Type B pancreatic cell (in vitro differentiated cells): ENCODE measurements at regions not wholly inside any gene's neighbourhood (a gene's known extent, or its start where the extent isn't known, plus 50 kb on each side); places are given as distances from the start of the nearest gene placed in this dataset.

ENCODE experiments used
- DNase-seq: peaks from one replicate; pipeline ENCODE4 v3.0.0; 2021; ENCODE audit warnings: mixed read lengths; ENCODE audit not compliant: unreplicated experiment; ENCODE audit errors: extremely low spot score
- H3K27ac Mint-ChIP-seq: 2 replicates; pipeline ENCODE4 v1.8.0; 2021; ENCODE audit warnings: mild to moderate bottlenecking, mixed read lengths
- H3K27me3 Mint-ChIP-seq: 2 replicates; pipeline ENCODE4 v1.8.0; 2021; ENCODE audit warnings: mixed read lengths
- H3K36me3 Mint-ChIP-seq: 2 replicates; pipeline ENCODE4 v1.8.0; 2021; ENCODE audit warnings: mixed read lengths
- H3K4me1 Mint-ChIP-seq: one replicate; pipeline ENCODE4 v1.8.0; 2021; ENCODE audit warnings: mixed read lengths; ENCODE audit not compliant: unreplicated experiment
- H3K4me3 Mint-ChIP-seq: 2 replicates; pipeline ENCODE4 v1.8.0; 2021; ENCODE audit warnings: mild to moderate bottlenecking, mixed read lengths
- H3K9me3 Mint-ChIP-seq: 2 replicates; pipeline ENCODE4 v1.8.0; 2021; ENCODE audit warnings: mixed read lengths
- TF ChIP-seq, protein P1 (sequence below): fragments of 200-600 bp; sonication (generic); conservative IDR thresholded peaks from 2 replicates; pipeline ENCODE4 v1.5.0; 2021; ENCODE audit warnings: antibody characterized with exemption, mild to moderate bottlenecking

- H3K36me3 Mint-ChIP-seq, result no peaks in the 10 kb centered on the region
- H3K27ac Mint-ChIP-seq, result no peak overlapping the region
- H3K9me3 Mint-ChIP-seq, result no peaks in the 10 kb centered on the region
- DNase-seq, result no peak
- peaks cover 8% of the 10 kb centered on the region for H3K4me1 Mint-ChIP-seq
- no peak overlapping the region for H3K4me3 Mint-ChIP-seq
- TF ChIP-seq, protein P1, sequence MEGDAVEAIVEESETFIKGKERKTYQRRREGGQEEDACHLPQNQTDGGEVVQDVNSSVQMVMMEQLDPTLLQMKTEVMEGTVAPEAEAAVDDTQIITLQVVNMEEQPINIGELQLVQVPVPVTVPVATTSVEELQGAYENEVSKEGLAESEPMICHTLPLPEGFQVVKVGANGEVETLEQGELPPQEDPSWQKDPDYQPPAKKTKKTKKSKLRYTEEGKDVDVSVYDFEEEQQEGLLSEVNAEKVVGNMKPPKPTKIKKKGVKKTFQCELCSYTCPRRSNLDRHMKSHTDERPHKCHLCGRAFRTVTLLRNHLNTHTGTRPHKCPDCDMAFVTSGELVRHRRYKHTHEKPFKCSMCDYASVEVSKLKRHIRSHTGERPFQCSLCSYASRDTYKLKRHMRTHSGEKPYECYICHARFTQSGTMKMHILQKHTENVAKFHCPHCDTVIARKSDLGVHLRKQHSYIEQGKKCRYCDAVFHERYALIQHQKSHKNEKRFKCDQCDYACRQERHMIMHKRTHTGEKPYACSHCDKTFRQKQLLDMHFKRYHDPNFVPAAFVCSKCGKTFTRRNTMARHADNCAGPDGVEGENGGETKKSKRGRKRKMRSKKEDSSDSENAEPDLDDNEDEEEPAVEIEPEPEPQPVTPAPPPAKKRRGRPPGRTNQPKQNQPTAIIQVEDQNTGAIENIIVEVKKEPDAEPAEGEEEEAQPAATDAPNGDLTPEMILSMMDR, result no peak
- no peaks in the 10 kb centered on the region for H3K27me3 Mint-ChIP-seq
These were observed 1309.4 kb upstream of the SLC10A2 start for GRCh38 chr13:104375614-104376013.

DNA sequence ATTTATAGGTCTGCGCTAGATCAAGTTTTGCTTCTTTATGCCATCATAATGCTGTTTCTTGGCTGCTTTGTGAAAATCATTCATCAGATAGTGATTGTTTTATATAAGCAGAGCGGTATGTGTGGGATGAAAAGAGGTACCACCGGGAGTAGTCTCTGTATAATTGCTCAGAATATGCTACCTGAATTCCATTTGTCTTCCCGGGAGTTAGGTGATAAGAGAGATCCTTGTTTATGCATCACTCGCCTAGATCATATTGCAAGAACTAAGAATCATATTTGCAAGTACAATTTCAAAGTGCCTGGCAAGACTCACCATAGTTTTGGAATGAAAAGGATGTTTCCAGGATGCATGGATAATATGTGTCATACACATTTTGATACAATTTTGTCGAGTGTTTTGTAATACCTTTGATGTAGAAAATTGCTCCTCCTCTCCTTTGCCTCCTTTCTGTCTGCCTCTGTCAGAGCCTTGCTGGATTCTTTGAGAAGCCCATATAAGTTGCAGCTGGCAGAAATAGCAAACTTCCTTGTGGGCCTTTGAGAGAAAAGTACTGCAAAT is 1306.0 kb upstream of the SLC10A2 start:
- Mint-ChIP-seq H3K4me1 (peaks cover 8% of the 10 kb centered on the region), H3K27ac (no peak overlapping the region), H3K36me3 (no peaks in the 10 kb centered on the region), H3K27me3 (no peaks in the 10 kb centered on the region), H3K9me3 (no peaks in the 10 kb centered on the region), H3K4me3 (no peak overlapping the region)
- TF ChIP-seq, protein P1, result no peak
- no peak for DNase-seq

DNA sequence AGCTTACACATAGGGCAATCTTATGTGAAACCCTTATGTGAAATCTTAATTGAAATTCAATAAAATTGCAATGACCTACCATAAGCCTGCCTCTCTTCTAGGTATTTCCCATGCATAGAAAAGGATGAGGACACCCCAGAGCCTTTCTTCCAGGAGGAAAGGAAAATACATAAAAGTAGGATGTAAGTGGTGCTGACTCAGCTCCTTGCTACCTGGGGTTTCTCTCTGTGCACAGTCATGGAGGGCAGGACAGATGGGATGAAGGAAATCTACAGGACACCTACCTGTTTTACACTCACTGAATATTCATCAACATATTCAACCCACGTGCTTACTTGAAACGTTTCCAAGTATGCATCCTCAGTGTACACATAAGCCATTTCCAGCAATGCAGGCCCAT is 1299.2 kb upstream of the SLC10A2 start:
- TF ChIP-seq, protein P1, result no peak
- H3K9me3 Mint-ChIP-seq, result peaks cover 6% of the 10 kb centered on the region
- H3K4me3 Mint-ChIP-seq, result no peak overlapping the region
- DNase-seq, result no peak
- H3K27ac Mint-ChIP-seq, result no peak overlapping the region
- H3K36me3 Mint-ChIP-seq, result no peaks in the 10 kb centered on the region
- no peaks in the 10 kb centered on the region for H3K27me3 Mint-ChIP-seq
- H3K4me1 Mint-ChIP-seq, result no peaks in the 10 kb centered on the region

- Mint-ChIP-seq H3K4me1 (peaks cover 12% of the 10 kb centered on the region), H3K27me3 (no peaks in the 10 kb centered on the region), H3K9me3 (peaks cover 4% of the 10 kb centered on the region), H3K27ac (no peak overlapping the region), H3K4me3 (no peak overlapping the region), H3K36me3 (no peaks in the 10 kb centered on the region)
- TF ChIP-seq, protein P1, result no peak
- no peak for DNase-seq
These were observed 1291.6 kb upstream of the SLC10A2 start for GRCh38 chr13:104357672-104358354.

GRCh38 chr13:104357174-104357573 is 1291.0 kb upstream of the SLC10A2 start:
- Mint-ChIP-seq H3K36me3 (no peaks in the 10 kb centered on the region), H3K27ac (no peak overlapping the region), H3K9me3 (peaks cover 4% of the 10 kb centered on the region), H3K4me1 (peaks cover 12% of the 10 kb centered on the region), H3K4me3 (no peak overlapping the region), H3K27me3 (no peaks in the 10 kb centered on the region)
- TF ChIP-seq, protein P1, result no peak
- DNase-seq, result no peak
